ENCODE measurements at regions not wholly inside any gene's neighbourhood (a gene's known extent, or its start where the extent isn't known, plus 50 kb on each side); places are given as distances from the start of the nearest gene placed in this dataset.
A peak's percentile ranks its signal among the peaks of the same experiment; 100 is the strongest.
"Not testable (repeated sequence)": the region's sequence is repeated elsewhere in the genome, so short reads cannot be mapped to it uniquely, and the experiment has no call there.

DNA sequence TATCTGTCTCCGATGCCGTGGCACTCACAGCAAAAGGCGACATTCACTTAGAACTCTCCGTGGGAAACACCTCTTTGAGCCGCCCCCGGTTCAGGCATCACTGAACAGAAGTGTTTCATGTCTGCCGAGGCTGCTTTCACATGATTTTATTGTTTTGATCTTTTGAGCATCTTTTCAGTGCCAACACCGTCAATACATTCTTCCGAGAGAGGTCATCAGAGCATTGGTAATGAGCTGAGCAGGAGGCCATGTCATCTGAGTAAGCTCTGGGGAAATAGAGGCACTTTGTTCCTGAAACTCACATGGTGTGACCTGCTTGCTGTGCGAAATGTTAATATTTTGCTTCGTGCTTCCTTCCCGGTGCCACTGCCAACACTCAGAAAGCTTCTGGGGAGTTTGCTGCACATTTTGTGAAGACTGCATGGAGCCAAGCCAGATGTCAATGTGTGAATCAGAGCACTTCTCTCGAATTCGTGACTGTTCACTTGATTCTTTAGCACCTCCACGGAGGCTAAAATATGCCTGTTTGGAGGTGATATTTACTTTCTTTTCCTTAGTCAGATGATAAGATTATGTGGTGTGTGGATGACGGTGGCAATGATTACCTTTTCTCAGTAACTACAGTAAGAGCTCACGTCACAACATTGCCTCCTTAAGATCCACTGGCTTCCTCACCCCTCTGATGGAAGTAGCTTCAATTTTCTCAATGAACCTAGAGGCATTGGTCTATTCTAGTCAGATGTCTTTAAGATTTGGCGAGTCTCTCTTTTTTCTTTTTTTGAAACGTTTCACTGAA lies 222.3 kb upstream of the HS3ST1 start:
- H3K4me3 ChIP-seq (ENCODE audit: low read depth, low read length) = no peak overlapping the region
- TF ChIP-seq, protein P1, sequence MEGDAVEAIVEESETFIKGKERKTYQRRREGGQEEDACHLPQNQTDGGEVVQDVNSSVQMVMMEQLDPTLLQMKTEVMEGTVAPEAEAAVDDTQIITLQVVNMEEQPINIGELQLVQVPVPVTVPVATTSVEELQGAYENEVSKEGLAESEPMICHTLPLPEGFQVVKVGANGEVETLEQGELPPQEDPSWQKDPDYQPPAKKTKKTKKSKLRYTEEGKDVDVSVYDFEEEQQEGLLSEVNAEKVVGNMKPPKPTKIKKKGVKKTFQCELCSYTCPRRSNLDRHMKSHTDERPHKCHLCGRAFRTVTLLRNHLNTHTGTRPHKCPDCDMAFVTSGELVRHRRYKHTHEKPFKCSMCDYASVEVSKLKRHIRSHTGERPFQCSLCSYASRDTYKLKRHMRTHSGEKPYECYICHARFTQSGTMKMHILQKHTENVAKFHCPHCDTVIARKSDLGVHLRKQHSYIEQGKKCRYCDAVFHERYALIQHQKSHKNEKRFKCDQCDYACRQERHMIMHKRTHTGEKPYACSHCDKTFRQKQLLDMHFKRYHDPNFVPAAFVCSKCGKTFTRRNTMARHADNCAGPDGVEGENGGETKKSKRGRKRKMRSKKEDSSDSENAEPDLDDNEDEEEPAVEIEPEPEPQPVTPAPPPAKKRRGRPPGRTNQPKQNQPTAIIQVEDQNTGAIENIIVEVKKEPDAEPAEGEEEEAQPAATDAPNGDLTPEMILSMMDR (conservative IDR thresholded peaks at IDR 0.05; ENCODE audit: low read depth, low read length) = no peak
- no peak for DNase-seq (ENCODE audit: low read depth)

DNA sequence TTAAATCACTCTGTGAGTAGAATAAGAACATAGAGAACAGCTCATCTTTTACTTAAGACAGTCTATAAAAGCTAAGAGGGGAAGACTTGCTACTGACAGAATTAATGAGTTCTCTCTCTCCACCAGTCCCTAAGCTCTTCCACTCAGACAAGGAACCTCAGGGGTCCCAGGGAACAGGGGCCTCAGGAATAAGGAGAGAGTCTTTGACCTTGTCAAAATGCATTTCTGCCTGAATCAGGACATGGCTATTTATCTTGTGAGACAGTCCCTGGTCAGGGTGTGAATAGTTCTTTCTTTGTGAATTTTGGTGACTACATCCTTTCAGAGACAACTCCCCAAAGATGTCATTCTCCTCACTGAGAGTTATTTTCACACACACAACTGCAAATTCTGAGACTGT lies 218.7 kb upstream of the HS3ST1 start:
- TF ChIP-seq, protein P1 (conservative IDR thresholded peaks at IDR 0.05; ENCODE audit: low read depth, low read length) = no peak
- H3K4me3 ChIP-seq (ENCODE audit: low read depth, low read length) = no peak overlapping the region
- no peak for DNase-seq (ENCODE audit: low read depth)

DNA sequence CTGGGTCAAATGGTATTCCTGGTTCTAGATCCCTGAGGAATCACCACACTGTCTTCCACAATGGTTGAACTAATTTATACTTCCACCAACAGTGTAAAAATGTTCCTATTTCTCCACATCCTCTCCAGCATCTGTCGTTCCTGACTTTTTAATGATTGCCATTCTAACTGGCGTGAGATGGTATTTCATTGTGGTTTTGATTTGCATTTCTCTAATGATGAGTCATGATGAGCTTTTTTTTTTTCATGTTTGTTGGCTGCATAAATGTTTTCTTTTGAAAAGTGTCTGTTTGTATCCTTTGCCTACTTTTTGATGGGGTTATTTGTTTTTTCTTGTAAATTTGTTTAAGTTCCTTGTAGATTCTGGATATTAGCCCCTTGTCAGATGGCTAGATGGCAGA lies 214.4 kb upstream of the HS3ST1 start:
- H3K4me3 ChIP-seq (ENCODE audit: low read depth, low read length); DNase-seq (ENCODE audit: low read depth): not testable (repeated sequence)

DNA sequence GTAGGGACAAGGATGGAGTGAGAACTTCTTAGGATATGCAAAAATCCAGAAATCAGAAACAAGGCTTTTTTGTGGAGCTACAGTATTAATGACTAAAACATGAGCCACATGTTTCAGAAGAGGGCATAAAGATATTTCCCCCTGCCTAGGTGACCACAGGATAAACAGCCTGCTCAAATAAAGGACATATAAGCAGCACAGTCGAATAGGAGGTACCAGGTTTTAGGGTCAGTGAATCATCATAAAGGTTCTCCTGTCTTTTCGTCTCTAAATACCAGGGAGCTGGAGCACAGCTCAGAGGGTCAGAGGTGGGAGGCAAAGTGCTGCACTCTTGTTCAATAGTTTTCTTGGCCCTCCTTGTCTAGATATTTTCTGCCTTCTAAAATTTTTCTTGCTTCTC lies 211.9 kb upstream of the HS3ST1 start:
- no peak overlapping the region for H3K4me3 ChIP-seq (ENCODE audit: low read depth, low read length)
- TF ChIP-seq, protein P1 (conservative IDR thresholded peaks at IDR 0.05; ENCODE audit: low read depth, low read length) = no peak
- no peak for DNase-seq (ENCODE audit: low read depth)

DNA sequence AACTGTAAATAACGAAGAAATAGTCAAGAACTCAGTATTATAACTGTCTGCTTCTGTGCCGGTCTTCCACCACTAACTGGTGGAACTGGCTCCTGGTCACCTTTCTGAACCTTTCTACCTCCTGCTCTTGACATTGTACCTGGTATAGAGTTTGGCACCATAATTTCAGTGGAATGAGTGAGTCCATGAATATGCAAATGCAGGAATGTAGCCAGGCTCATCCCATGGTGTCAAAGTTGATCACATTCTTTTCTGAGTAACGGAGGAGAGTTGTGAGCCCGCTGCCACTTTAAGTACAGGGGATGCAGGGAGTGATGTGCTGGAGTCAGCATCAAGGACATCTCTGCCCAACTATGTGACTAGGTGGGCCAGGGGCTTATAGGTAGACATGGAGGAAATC lies 207.9 kb upstream of the HS3ST1 start:
- no peak overlapping the region for H3K4me3 ChIP-seq (ENCODE audit: low read depth, low read length)
- no peak for DNase-seq (ENCODE audit: low read depth)
- TF ChIP-seq, protein P1 (conservative IDR thresholded peaks at IDR 0.05; ENCODE audit: low read depth, low read length) = no peak

DNA sequence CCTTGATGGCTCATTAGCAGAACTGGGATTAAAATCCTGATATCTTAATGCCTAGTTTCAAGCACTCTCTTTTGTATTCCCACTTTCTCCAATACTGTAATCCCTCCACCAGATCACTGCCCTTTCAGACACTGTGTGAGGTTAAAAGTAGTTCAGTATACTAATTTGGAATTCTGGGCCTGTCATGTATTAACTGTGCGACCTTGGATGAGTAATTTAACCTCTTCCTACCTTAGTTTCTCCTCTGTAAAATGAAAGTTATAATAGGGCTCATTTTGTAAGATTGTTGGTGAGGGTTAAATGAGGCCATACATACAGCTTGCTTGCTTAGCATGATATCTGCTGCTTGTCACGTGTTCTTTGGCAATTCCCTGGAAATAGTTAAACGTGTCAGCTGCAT lies 207.3 kb upstream of the HS3ST1 start:
- no peak for DNase-seq (ENCODE audit: low read depth)
- TF ChIP-seq, protein P1 (conservative IDR thresholded peaks at IDR 0.05; ENCODE audit: low read depth, low read length) = no peak
- no peak overlapping the region for H3K4me3 ChIP-seq (ENCODE audit: low read depth, low read length)

DNA sequence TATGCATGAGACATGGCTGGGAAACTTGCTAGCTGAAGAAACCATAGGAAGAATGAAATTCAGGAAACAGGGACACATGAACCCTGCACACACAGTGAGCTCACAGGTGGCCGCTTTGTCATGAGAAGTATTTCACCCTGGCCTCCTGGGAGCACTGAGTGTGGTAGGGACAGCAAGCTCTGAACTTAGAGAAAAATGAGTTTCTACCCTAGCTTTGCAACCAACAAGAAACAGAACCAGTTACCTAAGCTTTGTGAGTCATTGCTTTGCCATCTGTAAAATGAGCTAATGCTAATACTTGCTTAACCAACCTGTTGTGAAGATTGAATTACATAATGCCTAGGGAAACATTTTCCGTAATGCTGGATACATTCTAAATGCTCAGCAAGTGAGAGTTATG lies 206.6 kb upstream of the HS3ST1 start:
- TF ChIP-seq, protein P1 (conservative IDR thresholded peaks at IDR 0.05; ENCODE audit: low read depth, low read length) = no peak
- H3K4me3 ChIP-seq (ENCODE audit: low read depth, low read length) = no peak overlapping the region
- DNase-seq (ENCODE audit: low read depth) = peak; percentile 89
